Hypothalamus (tissue), 51 donors: ENCODE measurements at regions not wholly inside any gene's neighbourhood (a gene's known extent, or its start where the extent isn't known, plus 50 kb on each side); places are given as distances from the start of the nearest gene placed in this dataset.
"Not testable (repeated sequence)": the region's sequence is repeated elsewhere in the genome, so short reads cannot be mapped to it uniquely, and the experiment has no call there.

Source experiments
- DNase-seq, 51 donors: peaks; one replicate each; lab custom pipeline; 2025; lab: John Stamatoyannopoulos, UW

GRCh38 chr15:30828304-30828639 is 75.4 kb upstream of the FAN1 start:
- not testable (repeated sequence) for DNase-seq

GRCh38 chr15:30830961-30831360 is 72.8 kb upstream of the FAN1 start:
- no peak for DNase-seq

- not testable (repeated sequence) for DNase-seq
Observed at GRCh38 chr15:30833379-30833778, 70.3 kb upstream of the FAN1 start.

- not testable (repeated sequence) for DNase-seq
Observed at GRCh38 chr15:30841639-30842038, 62.1 kb upstream of the FAN1 start.

- DNase-seq: not testable (repeated sequence)
Observed at GRCh38 chr15:30842798-30843472, 60.8 kb upstream of the FAN1 start.

- DNase-seq: not testable (repeated sequence)
Observed at GRCh38 chr15:30845536-30845935, 58.2 kb upstream of the FAN1 start.
